ENCODE measurements at regions not wholly inside any gene's neighbourhood (a gene's known extent, or its start where the extent isn't known, plus 50 kb on each side); places are given as distances from the start of the nearest gene placed in this dataset.

DNA sequence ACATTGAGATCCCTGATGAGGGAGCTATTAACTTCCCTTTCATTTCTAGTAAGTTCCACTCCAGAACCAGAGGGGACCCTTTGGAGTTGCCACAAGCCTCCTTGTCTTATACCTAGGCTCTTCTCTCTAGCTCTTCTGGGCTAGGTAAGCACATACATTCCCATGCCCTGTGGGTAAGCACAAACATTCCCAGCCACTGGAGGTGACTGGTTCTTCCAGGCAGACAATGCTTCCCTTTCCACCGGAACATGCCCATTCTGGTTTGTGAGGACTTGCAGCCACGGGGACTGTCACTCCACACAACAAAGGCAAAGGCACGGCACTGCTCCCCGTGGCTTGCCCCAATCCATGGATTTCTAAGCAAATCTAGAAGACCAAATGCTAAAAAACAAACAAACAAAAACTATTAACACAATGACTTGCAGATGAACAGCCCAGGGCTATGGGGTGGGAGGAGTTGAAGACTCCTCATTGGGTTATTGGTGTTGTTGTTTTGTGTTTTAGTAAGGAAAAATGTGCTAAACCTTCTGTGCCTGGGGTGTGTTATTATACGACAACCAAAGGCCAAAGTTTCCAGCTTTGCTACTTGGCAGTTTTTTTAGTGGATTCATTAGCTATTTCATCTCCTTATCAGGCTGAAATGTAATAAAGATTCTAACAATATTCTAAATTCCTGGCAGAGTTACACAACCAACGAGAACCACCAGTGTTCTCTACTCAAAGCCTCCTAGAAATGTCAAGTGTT lies 276.2 kb downstream of the SYK start:
- TF ChIP-seq, protein P1, sequence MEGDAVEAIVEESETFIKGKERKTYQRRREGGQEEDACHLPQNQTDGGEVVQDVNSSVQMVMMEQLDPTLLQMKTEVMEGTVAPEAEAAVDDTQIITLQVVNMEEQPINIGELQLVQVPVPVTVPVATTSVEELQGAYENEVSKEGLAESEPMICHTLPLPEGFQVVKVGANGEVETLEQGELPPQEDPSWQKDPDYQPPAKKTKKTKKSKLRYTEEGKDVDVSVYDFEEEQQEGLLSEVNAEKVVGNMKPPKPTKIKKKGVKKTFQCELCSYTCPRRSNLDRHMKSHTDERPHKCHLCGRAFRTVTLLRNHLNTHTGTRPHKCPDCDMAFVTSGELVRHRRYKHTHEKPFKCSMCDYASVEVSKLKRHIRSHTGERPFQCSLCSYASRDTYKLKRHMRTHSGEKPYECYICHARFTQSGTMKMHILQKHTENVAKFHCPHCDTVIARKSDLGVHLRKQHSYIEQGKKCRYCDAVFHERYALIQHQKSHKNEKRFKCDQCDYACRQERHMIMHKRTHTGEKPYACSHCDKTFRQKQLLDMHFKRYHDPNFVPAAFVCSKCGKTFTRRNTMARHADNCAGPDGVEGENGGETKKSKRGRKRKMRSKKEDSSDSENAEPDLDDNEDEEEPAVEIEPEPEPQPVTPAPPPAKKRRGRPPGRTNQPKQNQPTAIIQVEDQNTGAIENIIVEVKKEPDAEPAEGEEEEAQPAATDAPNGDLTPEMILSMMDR (IDR thresholded peaks at IDR 0.05; ENCODE audit: low read depth, low read length) = no peak
- no peak overlapping the region for H3K4me3 ChIP-seq (ENCODE audit: low read depth, low read length)

DNA sequence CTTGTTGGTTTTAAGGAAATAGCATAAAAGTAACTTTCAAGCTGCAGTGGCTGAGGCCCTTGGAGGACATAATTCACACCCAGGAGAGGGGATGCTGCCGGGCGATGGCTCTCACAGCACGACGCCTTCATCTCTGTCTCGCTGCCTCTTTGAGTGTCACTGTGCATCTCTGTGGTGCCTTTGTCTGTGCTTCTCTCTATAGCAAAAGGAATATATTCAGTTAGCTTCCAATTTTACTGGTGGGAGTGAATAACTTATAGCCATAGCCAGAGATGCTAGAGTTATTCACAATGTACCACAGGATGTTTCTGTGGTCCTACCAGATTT lies 276.7 kb downstream of the SYK start:
- TF ChIP-seq, protein P1 (IDR thresholded peaks at IDR 0.05; ENCODE audit: low read depth, low read length) = no peak
- H3K4me3 ChIP-seq (ENCODE audit: low read depth, low read length) = no peak overlapping the region

DNA sequence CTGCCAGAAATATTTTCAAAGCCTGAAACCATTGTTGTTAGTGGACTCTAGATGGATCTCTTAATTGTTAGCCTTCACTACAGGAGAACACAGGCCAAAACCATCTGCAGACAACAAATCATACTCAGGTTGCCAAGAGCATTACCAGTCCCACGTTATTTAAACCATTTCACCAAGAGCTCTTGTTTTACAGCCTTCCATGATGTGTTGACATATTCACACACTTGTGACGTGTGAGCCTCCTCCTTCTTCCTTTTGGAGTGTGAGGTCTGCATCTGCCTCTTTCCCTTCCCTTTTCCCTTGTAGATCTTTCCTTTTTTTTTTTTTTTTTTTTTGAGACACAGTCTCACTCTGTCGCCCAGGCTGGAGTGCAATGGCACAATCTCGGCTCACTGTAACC lies 279.0 kb downstream of the AUH start:
- TF ChIP-seq, protein P1 (IDR thresholded peaks at IDR 0.05; ENCODE audit: low read depth, low read length) = no peak
- H3K4me3 ChIP-seq (ENCODE audit: low read depth, low read length) = no peak overlapping the region

DNA sequence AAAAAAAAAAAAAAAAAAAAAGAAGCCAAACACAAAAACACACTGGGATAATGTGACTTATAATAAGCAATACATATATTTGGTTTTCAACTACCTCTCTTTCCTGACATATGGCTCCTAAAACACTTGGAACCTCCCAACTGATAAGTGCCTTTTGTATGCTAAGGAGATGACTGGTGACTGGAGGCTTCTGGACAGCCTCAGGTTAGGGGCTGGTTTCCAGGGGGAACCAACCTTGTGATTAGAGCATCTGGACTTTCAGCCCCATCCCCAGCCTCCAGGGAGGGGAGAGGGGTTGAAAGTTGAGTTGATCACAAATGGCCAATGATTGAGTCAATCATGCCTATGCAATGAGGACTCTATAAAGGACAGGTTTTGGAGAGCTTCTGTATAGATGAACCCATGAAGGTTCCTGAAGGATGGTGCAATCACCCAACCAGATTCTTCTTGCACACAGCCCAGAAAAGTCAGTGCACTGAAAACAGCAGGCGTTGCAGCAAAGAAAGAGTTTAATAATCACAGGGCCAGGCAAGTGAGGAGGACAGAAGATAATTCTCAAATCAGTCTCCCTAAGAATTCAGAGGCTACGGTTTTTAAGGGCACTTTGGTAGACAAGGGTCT lies 276.7 kb downstream of the AUH start:
- no peak overlapping the region for H3K4me3 ChIP-seq (ENCODE audit: low read depth, low read length)
- TF ChIP-seq, protein P1 (IDR thresholded peaks at IDR 0.05; ENCODE audit: low read depth, low read length) = no peak

DNA sequence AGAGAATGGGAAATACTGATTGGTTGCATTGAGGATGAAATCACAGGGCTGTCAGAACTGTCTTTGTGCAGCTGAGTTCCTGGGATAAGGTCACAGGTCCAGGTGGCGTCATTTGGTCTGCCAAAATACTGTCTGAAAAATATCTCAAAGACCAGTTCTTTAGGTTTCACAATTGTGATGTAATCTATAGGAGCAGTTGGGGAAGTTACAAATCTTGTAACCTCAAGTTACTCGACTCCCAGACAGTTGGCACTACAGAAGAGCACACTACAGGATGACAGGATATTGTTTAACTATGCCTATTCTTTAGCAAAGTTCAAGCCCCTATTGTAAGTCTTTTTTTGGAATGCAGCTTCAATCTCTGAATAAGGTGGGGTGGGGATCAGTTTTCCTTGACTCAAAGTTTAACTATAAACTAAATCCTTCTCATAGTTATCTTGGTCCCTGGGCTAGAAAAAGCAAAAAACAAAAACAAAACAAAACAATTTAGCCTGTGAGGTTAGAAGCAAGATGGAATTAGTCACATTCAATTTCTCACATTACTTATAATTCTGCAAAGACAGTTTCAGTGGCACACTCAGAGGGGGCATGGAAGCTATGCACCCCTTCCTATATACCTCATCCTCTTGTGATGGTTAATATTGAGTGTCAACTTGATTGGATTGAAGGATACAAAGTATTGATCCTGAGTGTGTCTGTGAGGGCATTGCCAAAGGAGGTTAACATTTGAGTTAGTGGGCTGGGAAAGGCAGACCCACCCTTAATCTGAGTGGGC lies 276.0 kb downstream of the AUH start:
- no peak overlapping the region for H3K4me3 ChIP-seq (ENCODE audit: low read depth, low read length)
- TF ChIP-seq, protein P1 (IDR thresholded peaks at IDR 0.05; ENCODE audit: low read depth, low read length) = no peak

DNA sequence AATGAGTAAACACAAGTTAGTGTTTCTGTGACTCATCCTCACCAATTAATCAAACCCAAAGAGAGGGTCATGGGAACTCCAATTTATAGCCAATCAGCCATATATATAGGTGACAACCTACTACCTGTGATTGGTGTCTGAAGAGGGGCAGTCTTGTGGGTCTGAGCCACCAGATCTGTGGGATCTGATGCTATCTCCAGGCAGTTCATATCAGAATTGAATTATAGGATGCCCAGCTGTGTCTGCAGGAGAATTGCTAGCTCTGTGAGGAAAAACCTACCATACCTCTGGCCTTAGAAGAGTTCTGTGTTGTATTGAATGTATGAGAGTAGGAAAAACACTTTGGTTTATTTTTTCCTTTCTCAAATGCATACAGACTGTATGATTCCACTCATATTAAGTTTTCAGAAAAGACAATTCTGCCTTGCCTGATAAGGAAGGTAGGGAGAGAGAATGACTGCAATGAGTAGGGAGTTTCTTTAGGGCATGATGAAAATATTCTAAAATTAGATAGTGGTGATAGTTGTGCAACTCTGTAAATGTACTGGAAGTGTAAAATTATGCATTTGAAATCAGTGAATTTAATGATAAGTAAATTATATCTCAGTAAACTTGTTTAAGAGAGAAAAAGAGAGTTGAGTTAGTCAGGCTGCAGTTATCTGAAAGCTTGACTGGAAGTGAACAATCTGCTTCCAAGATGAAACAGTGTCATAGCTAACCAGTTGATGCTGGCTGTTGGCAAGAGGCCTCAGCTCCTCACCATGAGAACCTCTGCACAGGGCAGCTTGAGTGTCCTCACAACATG lies 274.9 kb downstream of the AUH start:
- H3K4me3 ChIP-seq (ENCODE audit: low read depth, low read length) = no peak overlapping the region
- TF ChIP-seq, protein P1 (IDR thresholded peaks at IDR 0.05; ENCODE audit: low read depth, low read length) = no peak

Data from WI38 (cell line).